GM19035 (cell line): ENCODE measurements at regions not wholly inside any gene's neighbourhood (a gene's known extent, or its start where the extent isn't known, plus 50 kb on each side); places are given as distances from the start of the nearest gene placed in this dataset.

ENCODE experiments used
- ATAC-seq: cut with Tn5 transposase; IDR thresholded peaks from one replicate; pipeline ENCODE4 v1.9.1; 2021; ENCODE audit not compliant: unreplicated experiment

- ATAC-seq, result no peak
Measured at GRCh38 chr12:132408626-132409494, 79.5 kb upstream of the GALNT9 start.

GRCh38 chr12:132407992-132408391 lies 78.6 kb upstream of the GALNT9 start:
- ATAC-seq, result no peak

GRCh38 chr12:132407451-132407961 lies 78.1 kb upstream of the GALNT9 start:
- no peak for ATAC-seq

GRCh38 chr12:132406493-132407450 lies 77.4 kb upstream of the GALNT9 start:
- ATAC-seq, result no peak

GRCh38 chr12:132405742-132406251 lies 76.4 kb upstream of the GALNT9 start:
- no peak for ATAC-seq

GRCh38 chr12:132404951-132405741 lies 75.8 kb upstream of the GALNT9 start:
- no peak for ATAC-seq

GRCh38 chr12:132404435-132404855 lies 75.1 kb upstream of the GALNT9 start:
- no peak for ATAC-seq

GRCh38 chr12:132403636-132404434 lies 74.4 kb upstream of the GALNT9 start:
- no peak for ATAC-seq

- ATAC-seq, result no peak
Measured at GRCh38 chr12:132402831-132403416, 73.5 kb upstream of the GALNT9 start.

GRCh38 chr12:132401982-132402381 lies 72.6 kb upstream of the GALNT9 start:
- no peak for ATAC-seq

GRCh38 chr12:132400011-132400641 lies 70.7 kb upstream of the GALNT9 start:
- no peak for ATAC-seq

GRCh38 chr12:132399092-132400010 lies 70.0 kb upstream of the GALNT9 start:
- ATAC-seq, result no peak

- no peak for ATAC-seq
Measured at GRCh38 chr12:132398386-132398991, 69.1 kb upstream of the GALNT9 start.

- ATAC-seq, result no peak
Measured at GRCh38 chr12:132397934-132398385, 68.6 kb upstream of the GALNT9 start.

- no peak for ATAC-seq
Measured at GRCh38 chr12:132397152-132397933, 68.0 kb upstream of the GALNT9 start.

- no peak for ATAC-seq
Measured at GRCh38 chr12:132396657-132397056, 67.3 kb upstream of the GALNT9 start.
